Activated CD8-positive, alpha-beta memory T cell treated with anti-CD3 and anti-CD28 coated beads, Interleukin-2, amount 10 ng/mL, durations not matched to agents 7 days and 5 days (primary cell): ENCODE measurements at regions not wholly inside any gene's neighbourhood (a gene's known extent, or its start where the extent isn't known, plus 50 kb on each side); places are given as distances from the start of the nearest gene placed in this dataset.

Source experiments
- ATAC-seq: fragments of 150-1000 bp; cut with Tn5 transposase; one replicate; pipeline ENCODE4 v1.10.0; 2021; ENCODE audit warnings: moderate library complexity
- CTCF ChIA-PET: fragments of 350-600 bp; sonication (Branson Sonifier 250); formaldehyde crosslinking; loops from one replicate; lab custom pipeline; 2021; ENCODE audit warnings: antibody characterized with exemption; lab: Charles Lee
- DNase-seq: peaks from one replicate; pipeline ENCODE4 v3.0.0-alpha.2; 2020
- H3K27ac Mint-ChIP-seq: one replicate; pipeline ENCODE4 v1.8.0; 2021; ENCODE audit warnings: mild to moderate bottlenecking, mixed read lengths
- H3K27me3 Mint-ChIP-seq: one replicate; pipeline ENCODE4 v1.8.0; 2021; ENCODE audit warnings: mixed read lengths
- H3K36me3 Mint-ChIP-seq: one replicate; pipeline ENCODE4 v1.8.0; 2021; ENCODE audit warnings: mild to moderate bottlenecking, mixed read lengths
- H3K4me1 Mint-ChIP-seq: one replicate; pipeline ENCODE4 v1.8.0; 2021; ENCODE audit warnings: mixed read lengths
- H3K4me3 Mint-ChIP-seq: one replicate; pipeline ENCODE4 v1.8.0; 2021; ENCODE audit warnings: mild to moderate bottlenecking, moderate library complexity, mixed read lengths
- H3K9me3 Mint-ChIP-seq: one replicate; pipeline ENCODE4 v1.8.0; 2022; ENCODE audit warnings: low read depth, mixed read lengths

- no peak for ATAC-seq
- Mint-ChIP-seq H3K27me3 (no peaks in the 10 kb centered on the region), H3K9me3 (no peaks in the 10 kb centered on the region), H3K4me3 (no peak overlapping the region), H3K36me3 (peaks cover 19% of the 10 kb centered on the region), H3K27ac (no peak overlapping the region), H3K4me1 (peaks cover 20% of the 10 kb centered on the region)
- no peak for DNase-seq
- CTCF ChIA-PET = no interaction called here
Measured at GRCh38 chr13:74084375-74084935, 49.7 kb downstream of the KLF12 start.

GRCh38 chr13:74082741-74083160, 51.5 kb downstream of the KLF12 start:
- DNase-seq = no peak
- Mint-ChIP-seq H3K9me3 (no peaks in the 10 kb centered on the region), H3K36me3 (peaks cover 19% of the 10 kb centered on the region), H3K27me3 (no peaks in the 10 kb centered on the region), H3K4me1 (peaks cover 22% of the 10 kb centered on the region), H3K27ac (no peak overlapping the region), H3K4me3 (no peak overlapping the region)
- CTCF ChIA-PET = interaction anchor here (0.7 to 1.2 kb wide), 2 partner anchors 12 kb away, joined by 3 read pairs; no protein-coding TSS in a partner anchor
- no peak for ATAC-seq

GRCh38 chr13:74080762-74081161, 53.4 kb downstream of the KLF12 start:
- no peak for DNase-seq
- Mint-ChIP-seq H3K4me3 (no peak overlapping the region), H3K27ac (no peak overlapping the region), H3K4me1 (peaks cover 28% of the 10 kb centered on the region), H3K27me3 (no peaks in the 10 kb centered on the region), H3K36me3 (peaks cover 15% of the 10 kb centered on the region), H3K9me3 (no peaks in the 10 kb centered on the region)
- ATAC-seq = no peak
- CTCF ChIA-PET = no interaction called here

- Mint-ChIP-seq H3K36me3 (peaks cover 16% of the 10 kb centered on the region), H3K4me3 (no peak overlapping the region), H3K27ac (no peak overlapping the region), H3K4me1 (peaks cover 36% of the 10 kb centered on the region), H3K9me3 (peaks cover 2% of the 10 kb centered on the region), H3K27me3 (no peaks in the 10 kb centered on the region)
- CTCF ChIA-PET = no interaction called here
- ATAC-seq (no peak), DNase-seq (no peak)
Measured at GRCh38 chr13:74077792-74078191, 56.4 kb downstream of the KLF12 start.

DNA sequence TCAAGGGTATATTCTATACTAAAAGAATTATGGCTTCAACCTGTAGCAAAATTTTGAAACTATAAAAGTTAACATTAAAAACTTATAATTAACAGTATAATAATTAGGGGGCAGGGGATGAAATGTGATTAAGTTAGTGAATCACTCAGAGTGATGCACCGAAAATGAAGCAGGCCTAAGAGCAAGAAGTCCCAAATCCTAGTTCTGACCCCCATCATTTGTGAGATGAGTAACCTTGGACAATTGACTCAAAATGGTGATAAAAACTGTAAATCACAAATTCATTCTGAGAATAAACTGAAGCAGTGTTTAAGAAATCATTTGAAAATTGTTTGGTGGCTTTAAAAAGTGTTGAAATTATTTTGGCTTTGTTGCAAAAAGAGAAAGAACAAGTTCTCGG, 56.8 kb downstream of the KLF12 start:
- Mint-ChIP-seq H3K27ac (no peak overlapping the region), H3K36me3 (peaks cover 14% of the 10 kb centered on the region), H3K4me3 (no peak overlapping the region), H3K27me3 (no peaks in the 10 kb centered on the region), H3K9me3 (peaks cover 3% of the 10 kb centered on the region), H3K4me1 (peaks cover 36% of the 10 kb centered on the region)
- no peak for DNase-seq
- CTCF ChIA-PET = no interaction called here
- no peak for ATAC-seq

DNA sequence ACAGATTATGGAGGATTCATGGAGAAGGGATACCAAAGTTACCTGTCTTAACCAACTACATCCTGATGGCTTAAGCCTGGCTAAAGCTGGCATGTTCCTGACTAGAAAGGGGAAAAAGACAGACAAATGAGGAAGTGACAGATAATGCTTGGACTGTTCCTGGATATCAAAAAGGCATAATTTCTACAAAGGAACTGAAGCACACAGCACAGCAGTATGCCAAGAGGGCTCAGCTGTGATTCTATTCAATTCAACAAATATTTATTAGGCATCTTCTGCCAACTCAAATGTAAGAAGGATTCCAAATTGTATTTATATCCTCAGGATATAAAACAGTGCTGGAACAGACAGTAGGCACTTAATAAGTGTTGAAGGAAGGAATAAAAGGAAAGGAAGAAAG, 59.5 kb downstream of the KLF12 start:
- H3K9me3 Mint-ChIP-seq = peaks cover 3% of the 10 kb centered on the region
- no peak overlapping the region for H3K27ac Mint-ChIP-seq
- peaks cover 14% of the 10 kb centered on the region for H3K36me3 Mint-ChIP-seq
- H3K4me1 Mint-ChIP-seq = peaks cover 45% of the 10 kb centered on the region
- H3K27me3 Mint-ChIP-seq = no peaks in the 10 kb centered on the region
- no peak overlapping the region for H3K4me3 Mint-ChIP-seq
- ATAC-seq (no peak), DNase-seq (no peak)
- CTCF ChIA-PET = interaction anchor here (1.1 kb wide), 1 partner anchor 16 kb away, joined by 3 read pairs; no protein-coding TSS in a partner anchor

- Mint-ChIP-seq H3K36me3 (peaks cover 24% of the 10 kb centered on the region), H3K27me3 (no peaks in the 10 kb centered on the region), H3K4me3 (no peak overlapping the region), H3K27ac (no peak overlapping the region), H3K4me1 (peaks cover 55% of the 10 kb centered on the region), H3K9me3 (peaks cover 3% of the 10 kb centered on the region)
- ATAC-seq (no peak), DNase-seq (no peak)
- CTCF ChIA-PET = interaction anchor here (1.0 to 1.2 kb wide), 2 partner anchors 16 to 58 kb away, joined by 3 read pairs; no protein-coding TSS in a partner anchor
Measured at GRCh38 chr13:74073274-74073673, 60.9 kb downstream of the KLF12 start.

- peaks cover 28% of the 10 kb centered on the region for H3K36me3 Mint-ChIP-seq
- H3K27me3 Mint-ChIP-seq = no peaks in the 10 kb centered on the region
- H3K9me3 Mint-ChIP-seq = peaks cover 3% of the 10 kb centered on the region
- peak; percentile 37 for ATAC-seq
- peaks cover 46% of the 10 kb centered on the region for H3K4me1 Mint-ChIP-seq
- peak overlapping the region; percentile 81 for H3K27ac Mint-ChIP-seq
- H3K4me3 Mint-ChIP-seq = peak overlapping the region; percentile 26
- no peak for DNase-seq
- CTCF ChIA-PET = interaction anchor here (0.5 to 1.6 kb wide), 4 partner anchors 12 to 216 kb away, joined by 3 to 6 read pairs (median 4); no protein-coding TSS in a partner anchor
Measured at GRCh38 chr13:74070513-74070912, 63.7 kb downstream of the KLF12 start.

DNA sequence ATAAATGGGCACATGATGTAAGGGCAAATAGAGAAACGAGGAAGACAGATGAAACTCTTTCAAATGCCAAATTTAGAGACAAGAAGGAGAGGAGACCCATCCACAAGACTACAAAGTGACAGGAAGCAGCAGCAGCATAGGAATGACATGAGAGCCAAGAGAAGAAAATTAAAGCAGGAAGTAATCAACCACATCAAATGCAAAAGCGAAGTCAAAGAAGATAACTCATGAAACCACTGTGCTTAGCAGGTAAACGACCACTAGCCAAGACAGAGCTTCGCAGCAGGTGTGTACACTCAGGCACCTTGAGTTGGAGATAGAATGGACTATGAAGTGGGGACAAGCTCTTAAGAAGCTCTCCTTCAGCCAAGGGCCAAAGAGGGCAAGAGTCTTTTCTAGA, 64.1 kb downstream of the KLF12 start:
- CTCF ChIA-PET = interaction anchor here (1.3 to 1.6 kb wide), 3 partner anchors 13 to 217 kb away, joined by 3 to 6 read pairs (median 4); no protein-coding TSS in a partner anchor
- H3K4me1 Mint-ChIP-seq = peaks cover 46% of the 10 kb centered on the region
- H3K27me3 Mint-ChIP-seq = no peaks in the 10 kb centered on the region
- H3K4me3 Mint-ChIP-seq = peak overlapping the region; percentile 26
- H3K9me3 Mint-ChIP-seq = peaks cover 3% of the 10 kb centered on the region
- peak; percentile 48 for DNase-seq
- H3K27ac Mint-ChIP-seq = peak overlapping the region; percentile 81
- ATAC-seq = peak; percentile 79
- peaks cover 28% of the 10 kb centered on the region for H3K36me3 Mint-ChIP-seq

GRCh38 chr13:74068471-74068870, 65.7 kb downstream of the KLF12 start:
- peaks cover 29% of the 10 kb centered on the region for H3K36me3 Mint-ChIP-seq
- DNase-seq (no peak), ATAC-seq (no peak)

GRCh38 chr13:74067818-74068217, 66.4 kb downstream of the KLF12 start:
- ATAC-seq (no peak), DNase-seq (no peak)
- Mint-ChIP-seq H3K27ac (no peak overlapping the region), H3K4me3 (no peak overlapping the region), H3K4me1 (peaks cover 60% of the 10 kb centered on the region), H3K36me3 (peaks cover 27% of the 10 kb centered on the region), H3K9me3 (peaks cover under 1% of the 10 kb centered on the region), H3K27me3 (no peaks in the 10 kb centered on the region)
- CTCF ChIA-PET = no interaction called here

More at GRCh38 chr13:74068471-74068870, 65.7 kb downstream of the KLF12 start:
- Mint-ChIP-seq H3K4me3 (no peak overlapping the region), H3K27me3 (no peaks in the 10 kb centered on the region), H3K9me3 (peaks cover 3% of the 10 kb centered on the region), H3K27ac (peak overlapping the region; percentile 1), H3K4me1 (peaks cover 55% of the 10 kb centered on the region)
- CTCF ChIA-PET = interaction anchor here (0.7 to 0.9 kb wide), 2 partner anchors 62 to 218 kb away, joined by 3 read pairs; no protein-coding TSS in a partner anchor

DNA sequence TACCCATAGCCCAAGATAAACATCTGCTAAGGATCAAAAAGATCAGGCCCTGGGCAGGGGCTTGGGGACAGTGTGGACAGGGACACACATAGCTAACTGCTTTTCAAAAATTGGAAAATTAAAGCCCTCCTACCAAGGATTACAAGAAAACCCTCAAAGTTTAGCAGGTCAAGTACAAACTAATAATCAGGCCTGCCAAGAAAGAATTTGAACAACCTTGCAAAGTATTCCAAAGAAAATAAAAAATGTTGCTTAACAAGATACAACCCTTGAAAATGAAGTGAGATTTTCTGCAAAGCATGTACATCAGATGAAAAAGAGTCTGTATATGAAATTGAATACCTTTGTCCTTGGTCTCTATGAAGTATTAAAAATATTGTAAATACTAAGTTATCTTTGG, 67.3 kb downstream of the KLF12 start:
- CTCF ChIA-PET = no interaction called here
- Mint-ChIP-seq H3K27ac (no peak overlapping the region), H3K27me3 (no peaks in the 10 kb centered on the region), H3K9me3 (no peaks in the 10 kb centered on the region), H3K4me3 (no peak overlapping the region), H3K4me1 (peaks cover 69% of the 10 kb centered on the region), H3K36me3 (peaks cover 25% of the 10 kb centered on the region)
- ATAC-seq (no peak), DNase-seq (no peak)

GRCh38 chr13:74064805-74065312, 69.3 kb downstream of the KLF12 start:
- Mint-ChIP-seq H3K36me3 (peaks cover 30% of the 10 kb centered on the region), H3K27ac (peak overlapping the region; percentile 4)
- CTCF ChIA-PET = no interaction called here

More at GRCh38 chr13:74064805-74065312, 69.3 kb downstream of the KLF12 start:
- DNase-seq (no peak), ATAC-seq (no peak)
- no peaks in the 10 kb centered on the region for H3K27me3 Mint-ChIP-seq
- peaks cover 72% of the 10 kb centered on the region for H3K4me1 Mint-ChIP-seq
- H3K9me3 Mint-ChIP-seq = no peaks in the 10 kb centered on the region
- H3K4me3 Mint-ChIP-seq = no peak overlapping the region
